SK-N-SH (cell line): ENCODE measurements at regions not wholly inside any gene's neighbourhood (a gene's known extent, or its start where the extent isn't known, plus 50 kb on each side); places are given as distances from the start of the nearest gene placed in this dataset.

ENCODE experiments used
- FOXM1 ChIP-seq: IDR thresholded peaks from 2 replicates; pipeline ENCODE4 v1.4.0; 2012; ENCODE audit warnings: low read depth, mild to moderate bottlenecking
- JUND ChIP-seq: IDR thresholded peaks from 2 replicates; pipeline ENCODE4 v1.4.0; 2012
- MEF2A ChIP-seq: IDR thresholded peaks from 2 replicates; pipeline ENCODE4 v1.4.0; 2012; ENCODE audit warnings: low read depth, borderline replicate concordance
- SMC3 ChIP-seq: IDR thresholded peaks from 2 replicates; pipeline ENCODE4 v1.6.1; 2012; ENCODE audit warnings: low read depth, low read length, improper control_type of control experiment
- TF ChIP-seq, protein P1 (sequence below): IDR thresholded peaks from 2 replicates; pipeline ENCODE4 v1.4.0; 2012; ENCODE audit warnings: low read depth, borderline replicate concordance
- TF ChIP-seq, protein P2 (sequence below): fragments of 200-600 bp; sonication (generic); IDR thresholded peaks from 2 replicates; pipeline ENCODE4 v1.6.1; 2017; ENCODE audit warnings: antibody characterized with exemption, mild to moderate bottlenecking, moderate library complexity
- TF ChIP-seq, protein P3 (sequence below): IDR thresholded peaks from 2 replicates; pipeline ENCODE4 v1.4.0; 2012; ENCODE audit warnings: low read depth
- TF ChIP-seq, protein P4 (sequence below): IDR thresholded peaks from 2 replicates; pipeline ENCODE4 v1.6.1; 2012; ENCODE audit warnings: mild to moderate bottlenecking, low read depth, low read length, moderate library complexity

DNA sequence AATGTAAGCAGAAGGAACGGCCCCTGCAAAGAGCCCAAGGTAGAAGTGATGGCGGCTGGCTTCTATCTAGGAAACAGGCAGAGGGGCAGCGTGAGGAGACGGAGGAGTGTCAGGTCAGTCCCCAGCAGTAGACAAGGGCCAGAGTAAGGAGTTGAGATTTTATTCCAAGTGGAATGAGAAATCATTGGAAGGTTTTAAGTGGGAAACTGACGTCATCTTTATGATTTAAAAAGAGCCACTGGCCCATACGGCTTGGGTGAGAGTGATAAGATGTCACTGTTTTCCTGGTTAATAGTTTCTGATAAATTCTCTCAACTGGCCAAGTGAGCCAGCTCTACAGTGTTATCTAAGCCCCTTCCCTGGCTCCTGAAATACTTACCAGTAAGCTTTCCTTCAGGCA, 103.2 kb upstream of the CAMK1G start:
- TF ChIP-seq, protein P1, sequence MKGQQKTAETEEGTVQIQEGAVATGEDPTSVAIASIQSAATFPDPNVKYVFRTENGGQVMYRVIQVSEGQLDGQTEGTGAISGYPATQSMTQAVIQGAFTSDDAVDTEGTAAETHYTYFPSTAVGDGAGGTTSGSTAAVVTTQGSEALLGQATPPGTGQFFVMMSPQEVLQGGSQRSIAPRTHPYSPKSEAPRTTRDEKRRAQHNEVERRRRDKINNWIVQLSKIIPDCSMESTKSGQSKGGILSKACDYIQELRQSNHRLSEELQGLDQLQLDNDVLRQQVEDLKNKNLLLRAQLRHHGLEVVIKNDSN = no peak
- TF ChIP-seq JUND (no peak), MEF2A (no peak), FOXM1 (no peak), SMC3 (no peak)
- TF ChIP-seq, protein P2, sequence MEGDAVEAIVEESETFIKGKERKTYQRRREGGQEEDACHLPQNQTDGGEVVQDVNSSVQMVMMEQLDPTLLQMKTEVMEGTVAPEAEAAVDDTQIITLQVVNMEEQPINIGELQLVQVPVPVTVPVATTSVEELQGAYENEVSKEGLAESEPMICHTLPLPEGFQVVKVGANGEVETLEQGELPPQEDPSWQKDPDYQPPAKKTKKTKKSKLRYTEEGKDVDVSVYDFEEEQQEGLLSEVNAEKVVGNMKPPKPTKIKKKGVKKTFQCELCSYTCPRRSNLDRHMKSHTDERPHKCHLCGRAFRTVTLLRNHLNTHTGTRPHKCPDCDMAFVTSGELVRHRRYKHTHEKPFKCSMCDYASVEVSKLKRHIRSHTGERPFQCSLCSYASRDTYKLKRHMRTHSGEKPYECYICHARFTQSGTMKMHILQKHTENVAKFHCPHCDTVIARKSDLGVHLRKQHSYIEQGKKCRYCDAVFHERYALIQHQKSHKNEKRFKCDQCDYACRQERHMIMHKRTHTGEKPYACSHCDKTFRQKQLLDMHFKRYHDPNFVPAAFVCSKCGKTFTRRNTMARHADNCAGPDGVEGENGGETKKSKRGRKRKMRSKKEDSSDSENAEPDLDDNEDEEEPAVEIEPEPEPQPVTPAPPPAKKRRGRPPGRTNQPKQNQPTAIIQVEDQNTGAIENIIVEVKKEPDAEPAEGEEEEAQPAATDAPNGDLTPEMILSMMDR = no peak
- TF ChIP-seq, protein P3, sequence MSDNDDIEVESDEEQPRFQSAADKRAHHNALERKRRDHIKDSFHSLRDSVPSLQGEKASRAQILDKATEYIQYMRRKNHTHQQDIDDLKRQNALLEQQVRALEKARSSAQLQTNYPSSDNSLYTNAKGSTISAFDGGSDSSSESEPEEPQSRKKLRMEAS = no peak
- TF ChIP-seq, protein P4, sequence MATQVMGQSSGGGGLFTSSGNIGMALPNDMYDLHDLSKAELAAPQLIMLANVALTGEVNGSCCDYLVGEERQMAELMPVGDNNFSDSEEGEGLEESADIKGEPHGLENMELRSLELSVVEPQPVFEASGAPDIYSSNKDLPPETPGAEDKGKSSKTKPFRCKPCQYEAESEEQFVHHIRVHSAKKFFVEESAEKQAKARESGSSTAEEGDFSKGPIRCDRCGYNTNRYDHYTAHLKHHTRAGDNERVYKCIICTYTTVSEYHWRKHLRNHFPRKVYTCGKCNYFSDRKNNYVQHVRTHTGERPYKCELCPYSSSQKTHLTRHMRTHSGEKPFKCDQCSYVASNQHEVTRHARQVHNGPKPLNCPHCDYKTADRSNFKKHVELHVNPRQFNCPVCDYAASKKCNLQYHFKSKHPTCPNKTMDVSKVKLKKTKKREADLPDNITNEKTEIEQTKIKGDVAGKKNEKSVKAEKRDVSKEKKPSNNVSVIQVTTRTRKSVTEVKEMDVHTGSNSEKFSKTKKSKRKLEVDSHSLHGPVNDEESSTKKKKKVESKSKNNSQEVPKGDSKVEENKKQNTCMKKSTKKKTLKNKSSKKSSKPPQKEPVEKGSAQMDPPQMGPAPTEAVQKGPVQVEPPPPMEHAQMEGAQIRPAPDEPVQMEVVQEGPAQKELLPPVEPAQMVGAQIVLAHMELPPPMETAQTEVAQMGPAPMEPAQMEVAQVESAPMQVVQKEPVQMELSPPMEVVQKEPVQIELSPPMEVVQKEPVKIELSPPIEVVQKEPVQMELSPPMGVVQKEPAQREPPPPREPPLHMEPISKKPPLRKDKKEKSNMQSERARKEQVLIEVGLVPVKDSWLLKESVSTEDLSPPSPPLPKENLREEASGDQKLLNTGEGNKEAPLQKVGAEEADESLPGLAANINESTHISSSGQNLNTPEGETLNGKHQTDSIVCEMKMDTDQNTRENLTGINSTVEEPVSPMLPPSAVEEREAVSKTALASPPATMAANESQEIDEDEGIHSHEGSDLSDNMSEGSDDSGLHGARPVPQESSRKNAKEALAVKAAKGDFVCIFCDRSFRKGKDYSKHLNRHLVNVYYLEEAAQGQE = no peak
